Adrenal gland (tissue), 9 donors: ENCODE measurements at regions not wholly inside any gene's neighbourhood (a gene's known extent, or its start where the extent isn't known, plus 50 kb on each side); places are given as distances from the start of the nearest gene placed in this dataset.

Experiments
- DNase-seq, 7 donors: peaks; one replicate each; pipeline ENCODE4 v3.0.0-alpha.2; 2019 to 2020
- H3K27ac ChIP-seq, 5 donors: fragments of 200-600 bp; sonication (generic) in 4 of 5; 1 replicate in 3 of 5; 2 replicates in 2 of 5; pipeline versions ENCODE4 v1.5.1 to v1.8.0; 2016 to 2020; ENCODE audit warnings: mild to moderate bottlenecking in 1 of 5
- H3K27me3 ChIP-seq: fragments of 200-600 bp; 2 replicates; pipeline ENCODE4 v1.8.0; 2021
- H3K36me3 ChIP-seq, 2 donors: fragments of 200-600 bp; replicated peaks in 1 of 2; 1 replicate in 1 of 2; 2 replicates in 1 of 2; pipeline versions ENCODE4 v1.5.1 to v1.8.0; 2018 to 2022
- H3K4me1 ChIP-seq, 2 donors: fragments of 200-600 bp; replicated peaks in 1 of 2; 1 replicate in 1 of 2; 2 replicates in 1 of 2; pipeline versions ENCODE4 v1.5.1 to v1.8.0; 2018 to 2021
- H3K4me3 ChIP-seq, 4 donors: fragments of 200-600 bp; sonication (generic) in 3 of 4; one replicate each; pipeline ENCODE4 v1.5.1; 2016 to 2018
- H3K9me3 ChIP-seq, 3 donors: fragments of 200-600 bp; sonication (generic) in 1 of 3; replicated peaks in 1 of 3; 1 replicate in 2 of 3; 2 replicates in 1 of 3; pipeline versions ENCODE4 v1.5.1 to v1.8.0; 2016 to 2021
- POLR2A ChIP-seq, 2 donors: fragments of 450-650 bp; IDR thresholded peaks; one replicate each; pipeline ENCODE4 v1.6.1; 2017; ENCODE audit warnings: antibody characterized with exemption in 2 of 2, mild to moderate bottlenecking in 2 of 2, moderate library complexity in 1 of 2
- WGBS, 4 donors: extraction: QIAGEN DNeasy Blood & Tissue Kit in 2 of 4; methylation state at CpG; one replicate each; pipeline versions ENCODE4 v1.1.5 to v1.1.7; 2013 to 2017; 5-methylcytosine and 5-hydroxymethylcytosine counted together
- intact Hi-C, 2 donors: fragments of 100-400 bp; cut with DNase I; formaldehyde crosslinking; loops; one replicate each; pipeline versions ENCODE4 v1.14.1 to v1.15.0; 2022 to 2023
- TF ChIP-seq, protein P1 (sequence below), 6 experiments: fragments of 450-650 bp in 4 of 6; fragments of 200-600 bp in 2 of 6; sonication (generic) in 1 of 6; IDR thresholded peaks; 1 replicate in 5 of 6; 2 replicates in 1 of 6; pipeline versions ENCODE4 v1.5.1 to v1.8.0; 2016 to 2021; ENCODE audit warnings: antibody characterized with exemption in 6 of 6, mild to moderate bottlenecking in 2 of 6, moderate library complexity in 1 of 6
- donor health status: healthy with polysubstance abuse.
- donor health status: Bipolar disorder and iron deficiency.
- donor health status: DM: yes; HTN: yes; CAD: no.
- donor health status: DM: no; HTN: no; CAD: no.
- donor health status: DM: no; HTN: no; CAD: no.

DNA sequence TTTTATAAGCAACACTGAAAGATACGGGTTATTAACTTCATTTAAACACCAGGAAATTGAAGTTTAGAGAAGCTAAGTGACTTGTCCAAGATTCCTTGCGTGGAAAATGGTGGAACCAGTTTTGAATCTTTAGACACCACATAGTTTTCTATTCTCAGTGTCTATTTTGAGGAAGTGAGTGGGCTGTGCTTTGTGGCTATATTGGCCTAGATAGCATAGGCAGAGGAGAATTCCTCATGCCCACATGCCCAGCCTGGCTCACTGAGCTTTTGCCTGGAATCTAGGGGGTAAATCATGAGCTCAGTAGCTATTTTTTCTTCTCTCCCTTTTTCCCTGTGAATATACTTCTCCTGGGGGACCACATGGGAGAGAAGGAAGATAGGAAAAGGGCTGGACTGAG lies 431.3 kb downstream of the HS3ST3B1 start:
- 81 to 91% (median 85%) methylated on average over 2 of the region's 2 CpGs for WGBS, 4 donors
- TF ChIP-seq, protein P1, sequence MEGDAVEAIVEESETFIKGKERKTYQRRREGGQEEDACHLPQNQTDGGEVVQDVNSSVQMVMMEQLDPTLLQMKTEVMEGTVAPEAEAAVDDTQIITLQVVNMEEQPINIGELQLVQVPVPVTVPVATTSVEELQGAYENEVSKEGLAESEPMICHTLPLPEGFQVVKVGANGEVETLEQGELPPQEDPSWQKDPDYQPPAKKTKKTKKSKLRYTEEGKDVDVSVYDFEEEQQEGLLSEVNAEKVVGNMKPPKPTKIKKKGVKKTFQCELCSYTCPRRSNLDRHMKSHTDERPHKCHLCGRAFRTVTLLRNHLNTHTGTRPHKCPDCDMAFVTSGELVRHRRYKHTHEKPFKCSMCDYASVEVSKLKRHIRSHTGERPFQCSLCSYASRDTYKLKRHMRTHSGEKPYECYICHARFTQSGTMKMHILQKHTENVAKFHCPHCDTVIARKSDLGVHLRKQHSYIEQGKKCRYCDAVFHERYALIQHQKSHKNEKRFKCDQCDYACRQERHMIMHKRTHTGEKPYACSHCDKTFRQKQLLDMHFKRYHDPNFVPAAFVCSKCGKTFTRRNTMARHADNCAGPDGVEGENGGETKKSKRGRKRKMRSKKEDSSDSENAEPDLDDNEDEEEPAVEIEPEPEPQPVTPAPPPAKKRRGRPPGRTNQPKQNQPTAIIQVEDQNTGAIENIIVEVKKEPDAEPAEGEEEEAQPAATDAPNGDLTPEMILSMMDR (IDR thresholded peaks at IDR 0.05): no peak
- no peak for TF ChIP-seq POLR2A (IDR thresholded peaks at IDR 0.05)
- intact Hi-C loops: no loop called here
- Histone ChIP-seq H3K4me3 (no peak overlapping the region), H3K27me3 (no peaks in the 10 kb centered on the region), H3K36me3 (no peaks in the 10 kb centered on the region), H3K27ac (no peak overlapping the region), H3K4me1 (peaks cover 0 to under 1% of the 10 kb centered on the region in 2 donors), H3K9me3 (no peaks in the 10 kb centered on the region)
- DNase-seq: no peak

DNA sequence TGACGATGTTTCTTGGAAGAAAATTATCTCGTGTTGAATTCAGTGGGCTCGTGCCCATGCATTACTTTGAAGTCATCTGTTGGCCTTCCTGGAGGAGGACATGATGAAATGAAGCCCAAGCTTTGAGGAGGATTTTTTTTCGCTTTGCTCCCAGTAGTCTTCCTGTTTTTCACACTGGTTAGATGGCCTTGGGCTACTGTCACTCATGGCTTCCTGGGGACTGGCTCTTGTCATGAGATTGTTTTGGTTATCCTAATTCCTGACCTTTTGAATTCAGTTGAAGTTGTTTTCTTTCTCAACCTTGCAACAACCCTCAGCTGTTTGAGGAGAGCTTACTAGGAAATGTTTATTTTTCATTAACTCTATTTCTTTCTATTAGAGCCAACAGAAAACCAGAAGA lies 430.7 kb downstream of the HS3ST3B1 start:
- DNase-seq: no peak
- H3K27ac ChIP-seq: no peak overlapping the region
- no peaks in the 10 kb centered on the region for H3K36me3 ChIP-seq
- WGBS, 4 donors: 63 to 85% (median 79%) methylated on average over 4 of the region's 4 CpGs
- no peak overlapping the region for H3K4me3 ChIP-seq
- peaks cover 1 to 5% of the 10 kb centered on the region in 2 donors for H3K4me1 ChIP-seq
- intact Hi-C loops: no loop called here
- TF ChIP-seq, protein P1 (IDR thresholded peaks at IDR 0.05): no peak
- TF ChIP-seq POLR2A (IDR thresholded peaks at IDR 0.05): no peak
- H3K9me3 ChIP-seq: no peaks in the 10 kb centered on the region
- H3K27me3 ChIP-seq: no peaks in the 10 kb centered on the region

DNA sequence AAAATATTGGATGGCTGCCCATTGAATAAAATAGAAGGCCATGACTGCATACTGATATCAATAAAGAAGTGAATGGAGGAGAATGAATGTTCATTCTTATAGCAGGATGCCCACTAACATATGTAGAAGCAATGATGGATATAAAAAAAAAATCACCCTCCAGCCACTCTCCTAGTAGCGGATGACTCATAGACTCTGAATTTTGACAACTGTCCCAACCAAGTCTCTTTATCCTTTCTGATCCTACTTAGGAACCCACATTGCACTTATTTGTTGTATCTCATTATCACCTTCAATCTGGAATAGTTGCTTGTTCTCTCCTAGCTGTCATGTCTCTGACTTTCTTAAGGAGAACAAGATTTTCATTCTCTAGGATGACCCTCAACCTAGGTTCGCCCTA lies 429.9 kb downstream of the HS3ST3B1 start:
- TF ChIP-seq, protein P1 (IDR thresholded peaks at IDR 0.05): no peak
- no peak for TF ChIP-seq POLR2A (IDR thresholded peaks at IDR 0.05)
- Histone ChIP-seq H3K4me1 (peaks cover 5% of the 10 kb centered on the region in 2 donors), H3K4me3 (no peak overlapping the region), H3K27me3 (no peaks in the 10 kb centered on the region), H3K9me3 (no peaks in the 10 kb centered on the region), H3K27ac (no peak overlapping the region), H3K36me3 (no peaks in the 10 kb centered on the region)
- 81 to 91% (median 90%) methylated on average over 2 of the region's 2 CpGs for WGBS, 4 donors
- no peak for DNase-seq
- intact Hi-C loops: no loop called here

DNA sequence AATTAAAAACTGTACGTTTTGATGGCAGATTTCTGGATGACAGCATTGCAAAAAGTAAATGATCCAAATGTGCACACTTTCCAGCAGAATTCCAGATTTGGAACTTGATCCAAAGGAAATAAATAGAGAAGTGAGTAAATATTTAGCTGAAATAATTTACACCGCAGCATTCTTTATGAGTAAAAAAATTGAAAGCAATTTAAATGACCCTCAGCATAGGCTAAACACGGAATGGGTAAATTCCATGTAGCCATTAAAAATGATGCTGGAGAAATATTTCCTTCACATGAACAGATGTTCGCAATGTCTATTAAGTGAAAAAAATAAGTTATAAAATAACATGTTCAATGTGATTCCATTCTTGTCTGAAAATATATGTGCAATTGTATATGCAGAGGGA lies 424.8 kb downstream of the HS3ST3B1 start:
- H3K27ac ChIP-seq: no peak overlapping the region
- no peak for TF ChIP-seq POLR2A (IDR thresholded peaks at IDR 0.05)
- TF ChIP-seq, protein P1 (IDR thresholded peaks at IDR 0.05): no peak
- intact Hi-C loops: no loop called here
- H3K27me3 ChIP-seq: no peaks in the 10 kb centered on the region
- WGBS, 4 donors: 69 to 75% (median 73%) methylated on average over 4 of the region's 4 CpGs
- peaks cover 5% of the 10 kb centered on the region in 2 donors for H3K4me1 ChIP-seq
- no peak for DNase-seq
- H3K36me3 ChIP-seq: no peaks in the 10 kb centered on the region
- H3K4me3 ChIP-seq: no peak overlapping the region
- no peaks in the 10 kb centered on the region for H3K9me3 ChIP-seq
